Mesodermal cell (in vitro differentiated cells): ENCODE measurements at regions not wholly inside any gene's neighbourhood (a gene's known extent, or its start where the extent isn't known, plus 50 kb on each side); places are given as distances from the start of the nearest gene placed in this dataset.

Experiments
- H3K27ac ChIP-seq: 2 replicates; pipeline ENCODE4 v1.7.0; 2013; ENCODE audit warnings: mild to moderate bottlenecking, low read depth, low read length, moderate library complexity; ENCODE audit not compliant: severe bottlenecking
- H3K36me3 ChIP-seq: 2 replicates; pipeline ENCODE4 v1.7.1; 2013; ENCODE audit warnings: mild to moderate bottlenecking, low read length, moderate library complexity; ENCODE audit not compliant: control insufficient read depth, insufficient read depth
- H3K4me1 ChIP-seq: one replicate; pipeline ENCODE4 v1.7.1; 2013; ENCODE audit warnings: mild to moderate bottlenecking, low read length; ENCODE audit not compliant: insufficient read depth, control insufficient read depth, poor library complexity, severe bottlenecking
- H3K4me3 ChIP-seq: 2 replicates; pipeline ENCODE4 v1.7.0; 2013; ENCODE audit warnings: low read length, control low read depth, mild to moderate bottlenecking; ENCODE audit not compliant: insufficient read depth, poor library complexity, severe bottlenecking; ENCODE audit errors: extremely low read depth
- H3K9me3 ChIP-seq: 2 replicates; pipeline ENCODE4 v1.7.1; 2013; ENCODE audit warnings: mild to moderate bottlenecking, low read length, moderate library complexity; ENCODE audit not compliant: control insufficient read depth
- WGBS, 2 experiments: methylation state at CpG; one replicate each; pipeline ENCODE4 v1.1.5; 2013; ENCODE audit warnings: missing lambda C conversion rate in 2 of 2; ENCODE audit not compliant: insufficient coverage in 2 of 2; 5-methylcytosine and 5-hydroxymethylcytosine counted together

DNA sequence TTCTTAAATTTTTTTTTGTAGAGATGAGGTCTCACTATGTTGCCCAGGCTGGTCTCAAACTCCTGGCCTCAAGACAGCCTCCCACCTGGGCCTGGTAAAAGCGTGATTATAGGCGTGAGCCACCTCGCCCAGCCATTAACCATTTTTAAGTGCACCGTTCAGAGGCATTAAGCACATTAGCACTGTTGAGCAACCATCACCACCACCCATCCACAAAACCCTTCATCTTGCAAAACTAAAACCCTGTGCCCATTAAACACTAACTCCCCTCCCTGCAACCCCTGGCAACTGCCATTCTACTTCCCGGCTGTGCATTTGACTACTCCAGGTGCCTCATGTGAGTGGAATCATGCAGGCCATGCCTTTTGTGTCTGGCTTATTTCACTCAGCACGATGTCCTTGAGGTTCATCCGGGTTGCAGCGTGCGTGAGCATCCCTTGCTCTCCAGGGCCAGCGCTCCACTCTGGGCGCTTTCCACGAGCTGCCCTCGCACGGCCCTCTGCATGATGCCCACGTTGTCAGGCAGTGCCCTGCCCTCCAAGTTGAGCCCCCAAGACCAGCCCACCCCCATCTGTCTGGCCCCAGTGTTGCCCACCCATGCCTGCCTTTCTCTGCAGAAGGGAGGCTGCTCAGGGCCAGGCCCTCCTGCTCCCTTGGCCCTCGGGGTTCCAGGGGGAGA is 63.0 kb upstream of the GLI2 start:
- H3K9me3 ChIP-seq = no peaks in the 10 kb centered on the region
- H3K4me1 ChIP-seq = peaks cover 3% of the 10 kb centered on the region
- WGBS, 2 experiments = 86 to 88% methylated on average over 9 to 14 of the region's 16 CpGs
- H3K36me3 ChIP-seq = no peaks in the 10 kb centered on the region
- H3K4me3 ChIP-seq = no peak overlapping the region
- no peak overlapping the region for H3K27ac ChIP-seq

DNA sequence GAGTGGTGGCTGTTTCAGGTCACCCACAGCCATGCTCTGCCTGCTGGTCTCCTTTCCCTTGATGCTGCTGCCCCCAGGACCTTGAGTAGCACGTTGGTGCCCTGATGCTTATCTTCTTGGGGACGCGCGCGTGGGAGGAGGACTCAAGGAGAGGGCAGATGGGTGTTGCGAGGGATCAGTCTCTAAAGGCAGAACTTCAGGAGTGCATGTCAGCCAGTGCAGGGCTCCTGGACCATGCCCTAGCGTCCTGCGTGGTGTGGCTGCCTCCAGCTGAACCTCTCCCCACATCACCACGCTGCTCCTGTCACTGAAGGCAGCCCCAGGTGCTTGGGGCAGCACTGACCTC is 62.5 kb upstream of the GLI2 start:
- H3K4me3 ChIP-seq = no peak overlapping the region
- no peak overlapping the region for H3K27ac ChIP-seq
- no peaks in the 10 kb centered on the region for H3K9me3 ChIP-seq
- no peaks in the 10 kb centered on the region for H3K36me3 ChIP-seq
- peaks cover 3% of the 10 kb centered on the region for H3K4me1 ChIP-seq
- 91 to 94% methylated on average over 6 to 9 of the region's 9 CpGs for WGBS, 2 experiments

DNA sequence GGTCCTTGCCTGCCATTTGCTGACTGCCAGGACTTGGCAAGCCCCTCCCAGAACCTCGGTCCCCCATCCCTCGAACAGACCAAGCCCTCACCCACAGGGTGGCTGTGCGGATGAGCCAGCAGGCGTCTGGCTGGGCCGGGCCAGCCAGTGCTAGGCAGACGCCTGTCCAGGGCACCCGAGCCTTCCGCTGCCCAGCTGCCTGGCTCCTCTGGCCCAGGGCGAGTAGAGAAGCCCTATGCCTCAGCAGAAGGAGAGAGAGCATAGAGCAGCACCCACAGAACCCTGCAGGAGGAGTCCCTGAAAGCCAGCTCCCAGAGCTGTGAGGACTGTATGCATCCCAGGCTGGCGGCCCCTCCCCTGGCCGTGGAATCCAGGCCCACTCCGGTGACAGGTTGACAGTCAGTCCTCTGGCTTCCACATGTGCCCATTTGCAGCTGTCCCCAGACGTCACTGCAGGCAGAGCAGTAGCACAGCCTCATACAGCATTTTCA is 62.1 kb upstream of the GLI2 start:
- Histone ChIP-seq H3K9me3 (no peaks in the 10 kb centered on the region), H3K4me3 (no peak overlapping the region), H3K4me1 (peaks cover 3% of the 10 kb centered on the region), H3K36me3 (no peaks in the 10 kb centered on the region), H3K27ac (no peak overlapping the region)
- WGBS, 2 experiments = 84 to 85% methylated on average over 7 to 12 of the region's 13 CpGs

DNA sequence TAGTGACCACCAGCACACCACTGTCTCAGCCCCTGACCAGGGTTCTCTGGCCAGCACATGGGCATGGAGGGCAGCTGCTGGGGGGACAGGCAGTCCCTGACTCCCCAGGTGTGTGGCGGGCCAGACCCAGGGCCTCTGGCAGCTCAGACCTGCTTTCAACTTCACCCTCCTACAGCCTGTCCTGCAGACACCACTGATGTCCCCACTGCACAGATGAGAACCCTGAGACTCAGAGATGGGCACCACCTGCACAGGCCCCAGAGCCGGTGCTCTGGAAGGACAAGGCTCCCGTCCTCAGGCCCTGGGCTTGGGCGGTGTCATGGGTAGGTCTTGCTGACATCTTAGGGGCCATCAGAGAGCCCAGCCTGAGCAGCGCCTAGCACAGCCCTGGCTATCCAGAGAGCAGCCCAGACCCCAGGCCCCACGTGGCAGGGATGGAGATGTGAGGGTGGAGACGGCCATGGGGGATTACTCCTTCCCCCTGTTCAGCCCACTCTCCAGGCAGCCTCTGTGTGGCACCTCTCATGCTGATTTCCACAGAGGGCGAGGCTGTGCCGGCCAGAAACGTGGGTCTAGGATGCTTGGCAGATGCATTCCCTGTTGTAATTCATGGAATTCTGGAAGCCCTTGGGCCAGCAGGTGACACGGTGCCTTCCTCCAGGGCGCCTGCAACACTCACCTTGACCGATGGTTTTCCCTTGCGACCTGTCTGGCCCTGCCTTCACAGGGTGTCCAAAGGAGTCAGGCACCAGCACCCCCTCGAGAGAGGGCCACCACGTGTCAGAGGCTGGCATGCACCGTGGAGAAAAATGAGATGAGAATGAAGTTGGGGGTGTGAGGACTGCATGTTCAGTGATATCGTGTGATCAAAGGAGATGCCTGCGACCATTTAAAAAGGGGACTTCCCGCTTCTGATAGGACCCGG is 61.2 kb upstream of the GLI2 start:
- H3K27ac ChIP-seq = no peak overlapping the region
- no peak overlapping the region for H3K4me3 ChIP-seq
- H3K36me3 ChIP-seq = no peaks in the 10 kb centered on the region
- peaks cover 3% of the 10 kb centered on the region for H3K4me1 ChIP-seq
- 90 to 95% methylated on average over 18 to 19 of the region's 21 CpGs for WGBS, 2 experiments
- H3K9me3 ChIP-seq = no peaks in the 10 kb centered on the region

DNA sequence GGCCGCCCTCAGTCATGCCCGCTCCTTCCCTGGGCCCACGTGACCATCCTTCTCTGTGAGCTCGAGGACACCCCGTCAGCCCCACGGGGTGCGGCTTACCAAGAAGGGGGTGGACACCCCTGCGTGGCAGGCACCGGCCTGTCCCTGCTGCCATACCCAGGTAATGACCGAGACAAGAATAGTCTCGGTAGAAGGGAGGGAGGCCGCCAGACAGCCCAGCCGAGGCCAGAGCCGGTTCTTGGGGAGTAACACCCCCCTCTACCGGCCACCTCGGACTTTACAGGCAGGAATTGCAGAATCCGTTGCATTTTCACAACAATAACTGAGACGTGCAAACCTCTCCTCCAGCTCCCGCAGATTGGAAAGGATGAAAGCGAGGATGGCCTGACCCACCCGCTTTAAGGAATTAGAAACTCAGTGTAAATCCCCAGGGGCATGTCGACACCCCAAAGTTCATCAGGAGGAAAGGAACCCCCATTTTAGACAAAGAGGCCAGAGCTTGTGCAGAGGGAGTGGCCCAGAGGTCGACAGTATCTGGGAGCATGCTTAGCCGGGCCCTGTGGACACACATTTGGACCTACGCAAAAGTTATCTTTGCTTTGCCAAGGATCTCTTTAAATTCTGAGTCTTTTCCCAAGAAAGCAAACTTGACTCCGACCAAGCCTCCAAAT is 60.1 kb upstream of the GLI2 start:
- peaks cover 3% of the 10 kb centered on the region for H3K4me1 ChIP-seq
- H3K36me3 ChIP-seq = no peaks in the 10 kb centered on the region
- WGBS, 2 experiments = 45 to 54% methylated on average over 14 to 25 of the region's 26 CpGs
- no peak overlapping the region for H3K4me3 ChIP-seq
- H3K9me3 ChIP-seq = no peaks in the 10 kb centered on the region
- no peak overlapping the region for H3K27ac ChIP-seq

DNA sequence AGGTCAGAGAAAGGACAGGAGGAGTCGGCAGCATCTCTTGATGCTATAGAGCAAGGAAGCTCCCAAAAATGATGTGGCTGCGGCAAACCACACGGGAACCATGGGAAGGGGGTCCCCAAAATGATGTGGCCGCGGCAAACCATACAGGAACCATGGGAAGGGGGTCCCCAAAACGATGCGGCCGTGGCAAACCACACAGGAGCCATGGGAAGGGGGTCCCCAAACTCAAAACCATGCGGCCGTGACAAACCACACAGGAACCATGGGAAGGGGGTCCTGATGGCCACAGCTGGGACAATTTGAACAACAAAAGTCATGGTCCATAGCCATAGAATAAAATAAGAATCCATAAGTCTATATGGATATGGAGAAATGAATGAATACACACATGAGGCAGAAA is 58.4 kb upstream of the GLI2 start:
- 84% methylated on average over 9 to 10 of the region's 10 CpGs for WGBS, 2 experiments
- Histone ChIP-seq H3K4me3 (no peak overlapping the region), H3K4me1 (peaks cover 3% of the 10 kb centered on the region), H3K9me3 (no peaks in the 10 kb centered on the region), H3K36me3 (no peaks in the 10 kb centered on the region), H3K27ac (no peak overlapping the region)

DNA sequence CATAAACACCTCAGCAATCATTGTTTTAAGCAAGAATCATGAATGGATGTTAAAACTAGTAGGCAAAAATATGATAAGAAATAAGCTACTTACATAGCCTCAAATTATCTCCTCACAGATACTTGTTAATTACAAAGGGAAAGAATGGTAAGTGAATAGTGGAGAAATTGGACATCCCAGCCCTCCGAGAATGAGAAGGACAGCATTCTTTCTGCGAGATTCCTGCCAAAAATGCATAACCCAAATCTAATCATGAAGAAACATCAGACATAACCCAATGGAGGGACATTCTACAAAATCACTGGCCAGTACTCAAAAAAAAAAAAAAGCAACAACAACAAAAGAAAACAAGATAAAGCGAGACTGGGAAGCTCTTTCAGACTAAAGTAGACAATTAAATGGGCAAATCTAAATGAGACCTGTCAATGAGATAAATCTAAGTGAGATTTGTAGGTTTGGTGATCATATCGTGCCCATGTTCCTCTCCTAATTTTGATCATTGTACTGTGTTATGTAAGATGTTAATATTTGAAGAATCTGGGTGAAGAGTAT is 57.9 kb upstream of the GLI2 start:
- 84 to 90% methylated on average over 2 to 3 of the region's 4 CpGs for WGBS, 2 experiments
- H3K36me3 ChIP-seq = no peaks in the 10 kb centered on the region

DNA sequence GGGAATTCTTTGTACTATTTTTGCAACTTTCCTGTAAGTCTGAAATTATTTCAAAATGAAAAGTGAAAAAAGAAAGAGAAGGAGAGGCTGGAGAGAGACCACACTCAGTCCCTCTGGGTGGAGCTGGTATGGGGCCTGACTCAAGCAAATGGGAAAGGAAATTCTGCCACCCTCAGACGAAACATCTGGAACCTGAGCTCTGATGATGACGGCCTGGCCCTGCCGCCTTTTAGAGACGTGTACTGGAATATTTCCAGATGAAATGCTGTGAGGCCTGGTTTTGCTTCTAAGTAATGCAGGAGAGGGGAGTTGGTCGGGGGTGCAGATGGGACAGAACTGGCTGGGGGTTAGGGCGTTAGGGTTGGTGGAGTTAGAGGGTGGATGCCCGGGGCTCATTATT is 57.4 kb upstream of the GLI2 start:
- no peak overlapping the region for H3K27ac ChIP-seq
- no peaks in the 10 kb centered on the region for H3K9me3 ChIP-seq
- H3K36me3 ChIP-seq = no peaks in the 10 kb centered on the region
- peaks cover 3% of the 10 kb centered on the region for H3K4me1 ChIP-seq
- H3K4me3 ChIP-seq = no peak overlapping the region
- WGBS, 2 experiments = 75 to 93% methylated on average over 3 to 4 of the region's 7 CpGs

More for the DNA sequence above, 57.9 kb upstream of the GLI2 start:
- H3K9me3 ChIP-seq = no peaks in the 10 kb centered on the region
- no peak overlapping the region for H3K27ac ChIP-seq
- H3K4me1 ChIP-seq = peaks cover 3% of the 10 kb centered on the region
- H3K4me3 ChIP-seq = no peak overlapping the region

DNA sequence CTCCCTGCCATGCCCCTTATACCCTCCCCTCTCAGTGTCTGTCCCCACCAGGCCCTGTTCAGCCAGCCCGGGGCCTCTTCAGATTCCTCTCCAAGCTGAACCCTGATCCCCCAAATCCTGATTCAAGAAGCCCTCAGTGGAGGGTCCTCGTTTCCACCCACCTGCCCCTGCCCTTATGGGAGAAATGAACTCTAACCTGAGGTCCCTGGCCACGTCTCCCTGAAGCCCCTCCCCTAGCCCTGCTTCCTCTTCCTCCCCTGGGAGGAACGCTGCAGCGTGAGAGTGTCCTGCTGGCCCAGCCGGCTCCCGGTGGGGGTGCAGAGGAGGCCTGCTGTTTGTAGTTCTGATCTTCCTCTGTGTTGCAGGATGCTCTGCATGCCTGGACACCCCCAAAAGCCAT is 56.7 kb upstream of the GLI2 start:
- Histone ChIP-seq H3K36me3 (no peaks in the 10 kb centered on the region), H3K4me1 (peaks cover 3% of the 10 kb centered on the region), H3K27ac (no peak overlapping the region), H3K4me3 (no peak overlapping the region), H3K9me3 (no peaks in the 10 kb centered on the region)
- 50 to 70% methylated on average over 2 to 6 of the region's 7 CpGs for WGBS, 2 experiments

DNA sequence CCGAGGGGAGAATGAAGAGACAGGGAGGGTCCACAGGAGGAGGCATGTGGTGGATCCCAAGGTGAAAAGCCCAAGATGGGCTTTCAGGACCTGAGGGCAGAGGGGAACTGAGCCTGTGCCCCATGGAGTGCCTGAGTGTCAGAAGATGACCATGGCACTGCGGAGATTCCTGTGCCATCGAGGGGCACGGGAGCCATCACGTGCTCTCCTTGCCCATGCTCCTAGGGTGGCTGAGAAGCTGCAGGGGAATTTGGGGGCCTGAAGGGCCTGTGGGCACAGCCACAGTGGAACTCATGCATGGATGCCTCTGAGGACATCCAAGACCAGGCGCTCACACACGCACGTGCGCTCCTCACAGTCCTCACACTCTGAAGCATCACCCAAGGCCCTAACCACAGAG is 56.1 kb upstream of the GLI2 start:
- Histone ChIP-seq H3K4me1 (peaks cover 9% of the 10 kb centered on the region), H3K36me3 (no peaks in the 10 kb centered on the region), H3K4me3 (no peak overlapping the region), H3K27ac (no peak overlapping the region), H3K9me3 (no peaks in the 10 kb centered on the region)
- WGBS, 2 experiments = 87 to 89% methylated on average over 8 to 9 of the region's 9 CpGs
